H9 (cell line): ENCODE measurements at regions not wholly inside any gene's neighbourhood (a gene's known extent, or its start where the extent isn't known, plus 50 kb on each side); places are given as distances from the start of the nearest gene placed in this dataset.

Experiments used
- DNase-seq: peaks from one replicate; pipeline ENCODE4 v3.0.0-alpha.2; 2017
- H2AFZ ChIP-seq: one replicate; pipeline ENCODE4 v1.6.1; 2013; ENCODE audit warnings: mild to moderate bottlenecking, low read length, control low read depth, moderate library complexity
- H2AK5ac ChIP-seq: 2 replicates; pipeline ENCODE4 v1.6.1; 2013; ENCODE audit warnings: low read length, control low read depth, mixed read lengths; ENCODE audit not compliant: insufficient read length
- H2BK120ac ChIP-seq: one replicate; pipeline ENCODE4 v1.6.1; 2013; ENCODE audit warnings: low read depth, mild to moderate bottlenecking, low read length, control low read depth, inconsistent platforms; ENCODE audit not compliant: poor library complexity, severe bottlenecking
- H2BK12ac ChIP-seq: 2 replicates; pipeline ENCODE4 v1.6.1; 2013; ENCODE audit warnings: low read length, control low read depth, mixed read lengths, low read depth; ENCODE audit not compliant: insufficient read length
- H2BK15ac ChIP-seq: 2 replicates; pipeline ENCODE4 v1.6.1; 2013; ENCODE audit warnings: low read depth, low read length, control low read depth
- H2BK20ac ChIP-seq: one replicate; pipeline ENCODE4 v1.6.1; 2013; ENCODE audit warnings: low read depth, mild to moderate bottlenecking, low read length, control low read depth, inconsistent platforms; ENCODE audit not compliant: poor library complexity, severe bottlenecking
- H2BK5ac ChIP-seq: 2 replicates; pipeline ENCODE4 v1.6.1; 2013; ENCODE audit warnings: low read length, control low read depth, mixed read lengths; ENCODE audit not compliant: insufficient read length
- H3K14ac ChIP-seq: 2 replicates; pipeline ENCODE4 v1.6.1; 2013; ENCODE audit warnings: low read length, control low read depth; ENCODE audit not compliant: insufficient read depth
- H3K18ac ChIP-seq: 2 replicates; pipeline ENCODE4 v1.6.1; 2013; ENCODE audit warnings: low read depth, mild to moderate bottlenecking, mixed read lengths, low read length, control low read depth; ENCODE audit not compliant: insufficient read length
- H3K23ac ChIP-seq: 2 replicates; pipeline ENCODE4 v1.6.1; 2013; ENCODE audit warnings: low read length, control low read depth, mixed read lengths, low read depth; ENCODE audit not compliant: insufficient read length
- H3K23me2 ChIP-seq: 2 replicates; pipeline ENCODE4 v1.6.1; 2013; ENCODE audit warnings: low read depth, mild to moderate bottlenecking, mixed read lengths, low read length, control low read depth; ENCODE audit not compliant: insufficient read length, poor library complexity, severe bottlenecking
- H3K27ac ChIP-seq: 2 replicates; pipeline ENCODE4 v1.5.1; 2013; ENCODE audit warnings: low read length, control low read depth, mixed read lengths, low read depth; ENCODE audit not compliant: insufficient read length
- H3K27me3 ChIP-seq: 2 replicates; pipeline ENCODE4 v1.6.1; 2013; ENCODE audit warnings: low read length, control low read depth, inconsistent platforms; ENCODE audit not compliant: insufficient read depth
- H3K4ac ChIP-seq: 2 replicates; pipeline ENCODE4 v1.6.1; 2013; ENCODE audit warnings: low read depth, mild to moderate bottlenecking, control low read depth, inconsistent platforms, low read length, moderate library complexity
- H3K4me1 ChIP-seq: 2 replicates; pipeline ENCODE4 v1.6.1; 2013; ENCODE audit warnings: low read length, control low read depth, inconsistent platforms; ENCODE audit not compliant: insufficient read depth
- H3K4me2 ChIP-seq: 2 replicates; pipeline ENCODE4 v1.6.1; 2013; ENCODE audit warnings: low read length, control low read depth, mixed read lengths; ENCODE audit not compliant: insufficient read length, insufficient read depth
- H3K56ac ChIP-seq: 2 replicates; pipeline ENCODE4 v1.6.1; 2013; ENCODE audit warnings: low read depth, mild to moderate bottlenecking, mixed read lengths, low read length, control low read depth; ENCODE audit not compliant: insufficient read length
- H3K79me1 ChIP-seq: 2 replicates; pipeline ENCODE4 v1.6.1; 2013; ENCODE audit warnings: low read depth, mild to moderate bottlenecking, moderate library complexity, low read length, control low read depth, inconsistent platforms; ENCODE audit not compliant: insufficient read depth, poor library complexity, severe bottlenecking
- H3K79me2 ChIP-seq: 2 replicates; pipeline ENCODE4 v1.6.1; 2013; ENCODE audit warnings: low read length, control low read depth, inconsistent platforms; ENCODE audit not compliant: insufficient read depth
- H3K9ac ChIP-seq: 2 replicates; pipeline ENCODE4 v1.6.1; 2013; ENCODE audit warnings: low read length, control low read depth, mixed read lengths; ENCODE audit not compliant: insufficient read length; ENCODE audit errors: extremely low read depth
- H3K9me3 ChIP-seq: one replicate; pipeline ENCODE4 v1.6.1; 2013; ENCODE audit warnings: low read depth, low read length, inconsistent platforms; ENCODE audit not compliant: control insufficient read depth
- H3T11ph ChIP-seq: one replicate; pipeline ENCODE4 v1.6.1; 2013; ENCODE audit warnings: mild to moderate bottlenecking, low read length, control low read depth, inconsistent platforms
- H4K20me1 ChIP-seq: one replicate; pipeline ENCODE4 v1.6.1; 2013; ENCODE audit not compliant: control insufficient read depth, insufficient read length, insufficient read depth
- H4K5ac ChIP-seq: 2 replicates; pipeline ENCODE4 v1.6.1; 2013; ENCODE audit warnings: low read depth, mild to moderate bottlenecking, mixed read lengths, low read length, control low read depth; ENCODE audit not compliant: insufficient read length
- H4K8ac ChIP-seq: replicated peaks from 2 replicates; pipeline ENCODE4 v1.6.1; 2013; ENCODE audit warnings: low read length, control low read depth, mixed read lengths, low read depth; ENCODE audit not compliant: insufficient read length
- H4K91ac ChIP-seq: 2 replicates; pipeline ENCODE4 v1.6.1; 2013; ENCODE audit warnings: low read depth, mild to moderate bottlenecking, moderate library complexity, mixed read lengths, low read length, control low read depth; ENCODE audit not compliant: insufficient read length
- H3K27ac Mint-ChIP-seq, 3 experiments: 2 replicates in 2 of 3; 3 replicates in 1 of 3; pipeline ENCODE4 v1.8.0; 2020 to 2021; ENCODE audit warnings: mixed read lengths in 3 of 3, mild to moderate bottlenecking in 1 of 3, moderate library complexity in 1 of 3
- H3K27me3 Mint-ChIP-seq: 2 replicates; pipeline ENCODE4 v1.8.0; 2021; ENCODE audit warnings: low read depth, mild to moderate bottlenecking, moderate library complexity, mixed read lengths
- H3K36me3 Mint-ChIP-seq, 3 experiments: 2 replicates in 2 of 3; 3 replicates in 1 of 3; pipeline ENCODE4 v1.8.0; 2020 to 2021; ENCODE audit warnings: low read depth in 3 of 3, mixed read lengths in 3 of 3; ENCODE audit not compliant: insufficient read depth in 1 of 3
- H3K4me1 Mint-ChIP-seq, 2 experiments: 2 replicates each; pipeline ENCODE4 v1.8.0; 2020; ENCODE audit warnings: mixed read lengths in 2 of 2
- H3K4me3 Mint-ChIP-seq, 2 experiments: 2 replicates in 1 of 2; 3 replicates in 1 of 2; pipeline ENCODE4 v1.8.0; 2020 to 2021; ENCODE audit warnings: mild to moderate bottlenecking in 2 of 2, mixed read lengths in 2 of 2, moderate library complexity in 1 of 2
- H3K9me3 Mint-ChIP-seq, 2 experiments: 2 replicates in 1 of 2; 3 replicates in 1 of 2; pipeline ENCODE4 v1.8.0; 2020; ENCODE audit warnings: mild to moderate bottlenecking in 2 of 2, mixed read lengths in 2 of 2, moderate library complexity in 1 of 2
- whole genome bisulfite sequencing: extraction: QIAGEN DNeasy Blood & Tissue Kit; methylation state at CpG from one replicate; pipeline ENCODE4 v1.1.7; 2013; ENCODE audit warnings: missing lambda C conversion rate, low lambda C conversion rate, mixed read lengths; ENCODE audit not compliant: insufficient read length; ENCODE audit errors: extremely low coverage; 5-methylcytosine and 5-hydroxymethylcytosine counted together
- TF ChIP-seq, protein P1 (sequence below): fragments of 200-600 bp; sonication (generic); conservative IDR thresholded peaks from 3 replicates; pipeline ENCODE4 v1.8.0; 2021; ENCODE audit warnings: antibody characterized with exemption, mild to moderate bottlenecking

DNA sequence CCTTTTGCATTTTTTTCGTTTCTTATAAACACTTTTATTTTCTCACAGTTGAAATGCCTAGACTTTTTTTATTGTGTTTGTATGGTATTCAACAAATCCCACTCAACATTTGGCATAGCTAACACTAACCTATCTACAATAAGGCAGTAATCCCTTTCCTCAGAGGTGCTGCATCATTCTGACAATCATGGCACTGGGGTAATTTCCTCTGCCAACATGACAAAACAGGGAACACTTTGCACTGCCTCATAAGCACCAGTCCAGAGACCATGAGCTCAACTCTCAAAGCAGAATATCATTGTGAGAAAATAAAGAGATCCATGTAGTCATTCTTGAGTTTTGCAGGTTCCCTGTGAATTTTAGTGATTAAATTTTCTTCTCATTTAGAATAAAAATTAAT, 183.8 kb upstream of the INTU start:
- Histone ChIP-seq H4K5ac (no peak overlapping the region), H2BK12ac (no peak overlapping the region), H3K9ac (no peak overlapping the region), H2BK120ac (no peak overlapping the region), H4K20me1 (no peaks in the 10 kb centered on the region), H3K18ac (no peak overlapping the region), H4K91ac (no peak overlapping the region), H3K27ac (no peak overlapping the region), H3K14ac (no peak overlapping the region), H3T11ph (no peak overlapping the region), H3K79me2 (no peaks in the 10 kb centered on the region), H2AK5ac (no peak overlapping the region), H2AFZ (no peak overlapping the region), H3K23me2 (no peaks in the 10 kb centered on the region), H2BK20ac (no peak overlapping the region), H4K8ac (no peak overlapping the region), H2BK15ac (no peak overlapping the region), H3K23ac (no peak overlapping the region), H3K56ac (no peak overlapping the region), H2BK5ac (no peak overlapping the region), H3K9me3 (no peaks in the 10 kb centered on the region), H3K79me1 (no peaks in the 10 kb centered on the region), H3K27me3 (no peaks in the 10 kb centered on the region), H3K4ac (no peak overlapping the region), H3K4me1 (no peaks in the 10 kb centered on the region), H3K4me2 (no peak overlapping the region)
- Mint-ChIP-seq H3K27me3 (no peaks in the 10 kb centered on the region), H3K4me3 (no peak overlapping the region), H3K4me1 (peaks cover 0 to 8% of the 10 kb centered on the region in 2 experiments; a peak in 2 of 4 replicates), H3K9me3 (no peaks in the 10 kb centered on the region; a peak in 1 of 5 replicates), H3K36me3 (no peaks in the 10 kb centered on the region; a peak in 1 of 7 replicates), H3K27ac (no peak overlapping the region)
- DNase-seq, result no peak
- WGBS, result no CpG with 5 or more reads among the region's 1 CpG
- TF ChIP-seq, protein P1, sequence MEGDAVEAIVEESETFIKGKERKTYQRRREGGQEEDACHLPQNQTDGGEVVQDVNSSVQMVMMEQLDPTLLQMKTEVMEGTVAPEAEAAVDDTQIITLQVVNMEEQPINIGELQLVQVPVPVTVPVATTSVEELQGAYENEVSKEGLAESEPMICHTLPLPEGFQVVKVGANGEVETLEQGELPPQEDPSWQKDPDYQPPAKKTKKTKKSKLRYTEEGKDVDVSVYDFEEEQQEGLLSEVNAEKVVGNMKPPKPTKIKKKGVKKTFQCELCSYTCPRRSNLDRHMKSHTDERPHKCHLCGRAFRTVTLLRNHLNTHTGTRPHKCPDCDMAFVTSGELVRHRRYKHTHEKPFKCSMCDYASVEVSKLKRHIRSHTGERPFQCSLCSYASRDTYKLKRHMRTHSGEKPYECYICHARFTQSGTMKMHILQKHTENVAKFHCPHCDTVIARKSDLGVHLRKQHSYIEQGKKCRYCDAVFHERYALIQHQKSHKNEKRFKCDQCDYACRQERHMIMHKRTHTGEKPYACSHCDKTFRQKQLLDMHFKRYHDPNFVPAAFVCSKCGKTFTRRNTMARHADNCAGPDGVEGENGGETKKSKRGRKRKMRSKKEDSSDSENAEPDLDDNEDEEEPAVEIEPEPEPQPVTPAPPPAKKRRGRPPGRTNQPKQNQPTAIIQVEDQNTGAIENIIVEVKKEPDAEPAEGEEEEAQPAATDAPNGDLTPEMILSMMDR, result no peak
